H9 (cell line): ENCODE measurements at regions not wholly inside any gene's neighbourhood (a gene's known extent, or its start where the extent isn't known, plus 50 kb on each side); places are given as distances from the start of the nearest gene placed in this dataset.

Experiments used
- DNase-seq: peaks from one replicate; pipeline ENCODE4 v3.0.0-alpha.2; 2017
- H2AFZ ChIP-seq: one replicate; pipeline ENCODE4 v1.6.1; 2013; ENCODE audit warnings: mild to moderate bottlenecking, low read length, control low read depth, moderate library complexity
- H2AK5ac ChIP-seq: 2 replicates; pipeline ENCODE4 v1.6.1; 2013; ENCODE audit warnings: low read length, control low read depth, mixed read lengths; ENCODE audit not compliant: insufficient read length
- H2BK120ac ChIP-seq: one replicate; pipeline ENCODE4 v1.6.1; 2013; ENCODE audit warnings: low read depth, mild to moderate bottlenecking, low read length, control low read depth, inconsistent platforms; ENCODE audit not compliant: poor library complexity, severe bottlenecking
- H2BK12ac ChIP-seq: 2 replicates; pipeline ENCODE4 v1.6.1; 2013; ENCODE audit warnings: low read length, control low read depth, mixed read lengths, low read depth; ENCODE audit not compliant: insufficient read length
- H2BK15ac ChIP-seq: 2 replicates; pipeline ENCODE4 v1.6.1; 2013; ENCODE audit warnings: low read depth, low read length, control low read depth
- H2BK20ac ChIP-seq: one replicate; pipeline ENCODE4 v1.6.1; 2013; ENCODE audit warnings: low read depth, mild to moderate bottlenecking, low read length, control low read depth, inconsistent platforms; ENCODE audit not compliant: poor library complexity, severe bottlenecking
- H2BK5ac ChIP-seq: 2 replicates; pipeline ENCODE4 v1.6.1; 2013; ENCODE audit warnings: low read length, control low read depth, mixed read lengths; ENCODE audit not compliant: insufficient read length
- H3K14ac ChIP-seq: 2 replicates; pipeline ENCODE4 v1.6.1; 2013; ENCODE audit warnings: low read length, control low read depth; ENCODE audit not compliant: insufficient read depth
- H3K18ac ChIP-seq: 2 replicates; pipeline ENCODE4 v1.6.1; 2013; ENCODE audit warnings: low read depth, mild to moderate bottlenecking, mixed read lengths, low read length, control low read depth; ENCODE audit not compliant: insufficient read length
- H3K23ac ChIP-seq: 2 replicates; pipeline ENCODE4 v1.6.1; 2013; ENCODE audit warnings: low read length, control low read depth, mixed read lengths, low read depth; ENCODE audit not compliant: insufficient read length
- H3K23me2 ChIP-seq: 2 replicates; pipeline ENCODE4 v1.6.1; 2013; ENCODE audit warnings: low read depth, mild to moderate bottlenecking, mixed read lengths, low read length, control low read depth; ENCODE audit not compliant: insufficient read length, poor library complexity, severe bottlenecking
- H3K27ac ChIP-seq: 2 replicates; pipeline ENCODE4 v1.5.1; 2013; ENCODE audit warnings: low read length, control low read depth, mixed read lengths, low read depth; ENCODE audit not compliant: insufficient read length
- H3K27me3 ChIP-seq: 2 replicates; pipeline ENCODE4 v1.6.1; 2013; ENCODE audit warnings: low read length, control low read depth, inconsistent platforms; ENCODE audit not compliant: insufficient read depth
- H3K4ac ChIP-seq: 2 replicates; pipeline ENCODE4 v1.6.1; 2013; ENCODE audit warnings: low read depth, mild to moderate bottlenecking, control low read depth, inconsistent platforms, low read length, moderate library complexity
- H3K4me1 ChIP-seq: 2 replicates; pipeline ENCODE4 v1.6.1; 2013; ENCODE audit warnings: low read length, control low read depth, inconsistent platforms; ENCODE audit not compliant: insufficient read depth
- H3K4me2 ChIP-seq: 2 replicates; pipeline ENCODE4 v1.6.1; 2013; ENCODE audit warnings: low read length, control low read depth, mixed read lengths; ENCODE audit not compliant: insufficient read length, insufficient read depth
- H3K56ac ChIP-seq: 2 replicates; pipeline ENCODE4 v1.6.1; 2013; ENCODE audit warnings: low read depth, mild to moderate bottlenecking, mixed read lengths, low read length, control low read depth; ENCODE audit not compliant: insufficient read length
- H3K79me1 ChIP-seq: 2 replicates; pipeline ENCODE4 v1.6.1; 2013; ENCODE audit warnings: low read depth, mild to moderate bottlenecking, moderate library complexity, low read length, control low read depth, inconsistent platforms; ENCODE audit not compliant: insufficient read depth, poor library complexity, severe bottlenecking
- H3K79me2 ChIP-seq: 2 replicates; pipeline ENCODE4 v1.6.1; 2013; ENCODE audit warnings: low read length, control low read depth, inconsistent platforms; ENCODE audit not compliant: insufficient read depth
- H3K9ac ChIP-seq: 2 replicates; pipeline ENCODE4 v1.6.1; 2013; ENCODE audit warnings: low read length, control low read depth, mixed read lengths; ENCODE audit not compliant: insufficient read length; ENCODE audit errors: extremely low read depth
- H3K9me3 ChIP-seq: one replicate; pipeline ENCODE4 v1.6.1; 2013; ENCODE audit warnings: low read depth, low read length, inconsistent platforms; ENCODE audit not compliant: control insufficient read depth
- H3T11ph ChIP-seq: one replicate; pipeline ENCODE4 v1.6.1; 2013; ENCODE audit warnings: mild to moderate bottlenecking, low read length, control low read depth, inconsistent platforms
- H4K20me1 ChIP-seq: one replicate; pipeline ENCODE4 v1.6.1; 2013; ENCODE audit not compliant: control insufficient read depth, insufficient read length, insufficient read depth
- H4K5ac ChIP-seq: 2 replicates; pipeline ENCODE4 v1.6.1; 2013; ENCODE audit warnings: low read depth, mild to moderate bottlenecking, mixed read lengths, low read length, control low read depth; ENCODE audit not compliant: insufficient read length
- H4K8ac ChIP-seq: replicated peaks from 2 replicates; pipeline ENCODE4 v1.6.1; 2013; ENCODE audit warnings: low read length, control low read depth, mixed read lengths, low read depth; ENCODE audit not compliant: insufficient read length
- H4K91ac ChIP-seq: 2 replicates; pipeline ENCODE4 v1.6.1; 2013; ENCODE audit warnings: low read depth, mild to moderate bottlenecking, moderate library complexity, mixed read lengths, low read length, control low read depth; ENCODE audit not compliant: insufficient read length
- H3K27ac Mint-ChIP-seq, 3 experiments: 2 replicates in 2 of 3; 3 replicates in 1 of 3; pipeline ENCODE4 v1.8.0; 2020 to 2021; ENCODE audit warnings: mixed read lengths in 3 of 3, mild to moderate bottlenecking in 1 of 3, moderate library complexity in 1 of 3
- H3K27me3 Mint-ChIP-seq: 2 replicates; pipeline ENCODE4 v1.8.0; 2021; ENCODE audit warnings: low read depth, mild to moderate bottlenecking, moderate library complexity, mixed read lengths
- H3K36me3 Mint-ChIP-seq, 3 experiments: 2 replicates in 2 of 3; 3 replicates in 1 of 3; pipeline ENCODE4 v1.8.0; 2020 to 2021; ENCODE audit warnings: low read depth in 3 of 3, mixed read lengths in 3 of 3; ENCODE audit not compliant: insufficient read depth in 1 of 3
- H3K4me1 Mint-ChIP-seq, 2 experiments: 2 replicates each; pipeline ENCODE4 v1.8.0; 2020; ENCODE audit warnings: mixed read lengths in 2 of 2
- H3K4me3 Mint-ChIP-seq, 2 experiments: 2 replicates in 1 of 2; 3 replicates in 1 of 2; pipeline ENCODE4 v1.8.0; 2020 to 2021; ENCODE audit warnings: mild to moderate bottlenecking in 2 of 2, mixed read lengths in 2 of 2, moderate library complexity in 1 of 2
- H3K9me3 Mint-ChIP-seq, 2 experiments: 2 replicates in 1 of 2; 3 replicates in 1 of 2; pipeline ENCODE4 v1.8.0; 2020; ENCODE audit warnings: mild to moderate bottlenecking in 2 of 2, mixed read lengths in 2 of 2, moderate library complexity in 1 of 2
- CTCF ChIP-seq: fragments of 200-600 bp; sonication (generic); conservative IDR thresholded peaks from 3 replicates; pipeline ENCODE4 v1.8.0; 2021; ENCODE audit warnings: antibody characterized with exemption, mild to moderate bottlenecking
- WGBS: extraction: QIAGEN DNeasy Blood & Tissue Kit; methylation state at CpG from one replicate; pipeline ENCODE4 v1.1.7; 2013; ENCODE audit warnings: missing lambda C conversion rate, low lambda C conversion rate, mixed read lengths; ENCODE audit not compliant: insufficient read length; ENCODE audit errors: extremely low coverage; 5-methylcytosine and 5-hydroxymethylcytosine counted together

- no peak for TF ChIP-seq CTCF
- H3K79me1 ChIP-seq, result no peaks in the 10 kb centered on the region
- no peaks in the 10 kb centered on the region for H3K9me3 Mint-ChIP-seq
- H2BK15ac ChIP-seq, result no peak overlapping the region
- no peak overlapping the region for H3K4ac ChIP-seq
- no peak overlapping the region for H3K4me2 ChIP-seq
- no peak overlapping the region for H3K9ac ChIP-seq
- H3K23ac ChIP-seq, result no peak overlapping the region
- no CpG with 5 or more reads among the region's 10 CpGs for whole genome bisulfite sequencing
- no peaks in the 10 kb centered on the region for H3K27me3 ChIP-seq
- DNase-seq, result no peak
- no peaks in the 10 kb centered on the region for H4K20me1 ChIP-seq
- H4K91ac ChIP-seq, result no peak overlapping the region
- H2BK120ac ChIP-seq, result no peak overlapping the region
- no peaks in the 10 kb centered on the region; the same call in 1 of the 2 replicates for H3K4me1 ChIP-seq
- H2BK12ac ChIP-seq, result no peak overlapping the region
- no peak overlapping the region for H3K4me3 Mint-ChIP-seq
- H4K5ac ChIP-seq, result no peak overlapping the region
- no peak overlapping the region for H3K27ac Mint-ChIP-seq
- peaks cover 8 to 15% of the 10 kb centered on the region in 2 experiments for H3K4me1 Mint-ChIP-seq
- H3K36me3 Mint-ChIP-seq, result no peaks in the 10 kb centered on the region
- H3K27me3 Mint-ChIP-seq, result no peaks in the 10 kb centered on the region; the same call in 1 of the 2 replicates
- no peaks in the 10 kb centered on the region for H3K9me3 ChIP-seq
- H4K8ac ChIP-seq, result no peak overlapping the region
- no peaks in the 10 kb centered on the region for H3K79me2 ChIP-seq
- H3K18ac ChIP-seq, result no peak overlapping the region
- no peak overlapping the region for H2AFZ ChIP-seq
- H2BK5ac ChIP-seq, result no peak overlapping the region
- H3K14ac ChIP-seq, result no peak overlapping the region
- no peak overlapping the region for H2AK5ac ChIP-seq
- H3T11ph ChIP-seq, result no peak overlapping the region
- H3K56ac ChIP-seq, result no peak overlapping the region
- no peak overlapping the region for H3K27ac ChIP-seq
- no peak overlapping the region for H2BK20ac ChIP-seq
- no peaks in the 10 kb centered on the region for H3K23me2 ChIP-seq
Observed at GRCh38 chr21:38165466-38166172, 91.2 kb upstream of the KCNJ15 start.
